ENCODE measurements at regions not wholly inside any gene's neighbourhood (a gene's known extent, or its start where the extent isn't known, plus 50 kb on each side); places are given as distances from the start of the nearest gene placed in this dataset.
A peak's percentile ranks its signal among the peaks of the same experiment; 100 is the strongest.

DNA sequence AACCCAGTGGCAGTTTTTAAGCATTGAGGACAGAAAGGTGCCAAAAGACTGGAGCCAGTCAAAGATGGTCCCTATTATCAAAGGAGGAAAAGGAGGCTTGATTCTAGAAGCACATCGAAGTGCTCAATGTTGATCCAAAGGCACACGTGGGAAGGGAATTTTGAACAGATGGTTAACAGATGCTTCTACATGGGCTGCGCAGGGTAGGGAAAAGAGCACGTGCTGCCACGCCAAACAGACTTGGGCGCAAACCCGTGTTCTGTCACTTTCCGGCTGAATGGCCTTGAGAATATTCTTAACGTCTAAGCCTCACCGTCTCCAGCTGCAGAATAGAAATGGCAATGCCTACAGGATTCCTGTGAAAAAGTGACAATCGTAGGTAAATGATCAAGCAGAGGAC is 217.9 kb upstream of the MTNR1B start:
- Histone ChIP-seq H3K27me3 (ENCODE audit: control insufficient read depth in 1 of 2, insufficient read depth in 2 of 2, low read length in 2 of 2) (no peaks in the 10 kb centered on the region), H3K9ac (ENCODE audit: low read depth in 1 of 2, low read length in 2 of 2) (no peak overlapping the region), H3K27ac (ENCODE audit: low read depth, low read length) (no peak overlapping the region), H3K9me3 (ENCODE audit: control insufficient read depth in 1 of 2, low read length in 2 of 2) (no peaks in the 10 kb centered on the region), H3K4me1 (ENCODE audit: control insufficient read depth in 1 of 2, insufficient read depth in 2 of 2, low read length in 2 of 2) (no peaks in the 10 kb centered on the region), H3K36me3 (ENCODE audit: control insufficient read depth in 1 of 2, insufficient read depth in 2 of 2, low read length in 2 of 2) (no peaks in the 10 kb centered on the region), H3K4me3 (ENCODE audit: low read depth in 1 of 2, low read length in 2 of 2) (no peak overlapping the region)

DNA sequence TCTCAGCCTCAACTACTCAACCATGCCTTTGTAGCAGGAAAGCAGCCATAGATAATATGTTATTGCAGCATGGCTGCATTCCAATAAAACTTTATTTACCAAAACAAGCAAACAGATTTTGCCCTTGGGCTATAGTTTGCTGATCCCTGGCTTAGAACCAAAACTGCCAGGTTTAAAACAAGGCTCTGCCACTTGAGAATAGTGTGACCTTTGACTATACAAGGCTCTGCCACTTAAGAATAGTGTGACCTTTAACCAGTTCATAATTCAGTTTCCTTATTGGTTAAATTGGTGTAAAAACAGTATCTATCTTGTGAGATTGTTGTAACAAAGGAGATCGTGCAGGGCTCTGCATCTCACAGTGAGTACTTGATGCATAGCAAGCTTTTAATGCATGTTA is 217.3 kb upstream of the MTNR1B start:
- no peaks in the 10 kb centered on the region for H3K27me3 ChIP-seq (ENCODE audit: control insufficient read depth in 1 of 2, insufficient read depth in 2 of 2, low read length in 2 of 2)

DNA sequence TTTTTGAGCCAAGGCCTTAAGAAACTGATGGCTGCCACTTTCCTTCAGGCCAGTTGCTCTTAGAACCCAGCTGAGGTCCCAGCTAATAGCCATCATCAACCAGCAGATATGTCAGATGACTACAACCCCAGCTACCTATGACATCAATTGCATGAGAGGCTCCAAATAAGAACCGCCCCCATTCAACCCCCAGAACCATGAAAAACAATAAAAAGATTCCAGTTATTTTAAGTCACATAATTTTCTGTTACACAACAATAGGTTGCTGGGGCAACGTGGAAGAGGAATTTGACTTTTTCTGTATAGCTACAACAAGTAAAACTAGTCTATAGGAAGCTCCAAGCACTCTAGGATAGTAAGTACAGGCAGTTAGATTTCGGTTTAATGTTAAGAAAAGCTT is 216.3 kb upstream of the MTNR1B start:
- Histone ChIP-seq H3K4me3 (ENCODE audit: low read depth in 1 of 2, low read length in 2 of 2) (no peak overlapping the region), H3K27ac (ENCODE audit: low read depth, low read length) (no peak overlapping the region), H3K4me1 (ENCODE audit: control insufficient read depth in 1 of 2, insufficient read depth in 2 of 2, low read length in 2 of 2) (no peaks in the 10 kb centered on the region), H3K36me3 (ENCODE audit: control insufficient read depth in 1 of 2, insufficient read depth in 2 of 2, low read length in 2 of 2) (no peaks in the 10 kb centered on the region), H3K9ac (ENCODE audit: low read depth in 1 of 2, low read length in 2 of 2) (no peak overlapping the region), H3K9me3 (ENCODE audit: control insufficient read depth in 1 of 2, low read length in 2 of 2) (no peaks in the 10 kb centered on the region), H3K27me3 (ENCODE audit: control insufficient read depth in 1 of 2, insufficient read depth in 2 of 2, low read length in 2 of 2) (no peaks in the 10 kb centered on the region)

More for the DNA sequence above, 217.3 kb upstream of the MTNR1B start:
- Histone ChIP-seq H3K4me3 (ENCODE audit: low read depth in 1 of 2, low read length in 2 of 2) (no peak overlapping the region), H3K9me3 (ENCODE audit: control insufficient read depth in 1 of 2, low read length in 2 of 2) (no peaks in the 10 kb centered on the region), H3K9ac (ENCODE audit: low read depth in 1 of 2, low read length in 2 of 2) (no peak overlapping the region), H3K4me1 (ENCODE audit: control insufficient read depth in 1 of 2, insufficient read depth in 2 of 2, low read length in 2 of 2) (no peaks in the 10 kb centered on the region), H3K36me3 (ENCODE audit: control insufficient read depth in 1 of 2, insufficient read depth in 2 of 2, low read length in 2 of 2) (no peaks in the 10 kb centered on the region), H3K27ac (ENCODE audit: low read depth, low read length) (no peak overlapping the region)

DNA sequence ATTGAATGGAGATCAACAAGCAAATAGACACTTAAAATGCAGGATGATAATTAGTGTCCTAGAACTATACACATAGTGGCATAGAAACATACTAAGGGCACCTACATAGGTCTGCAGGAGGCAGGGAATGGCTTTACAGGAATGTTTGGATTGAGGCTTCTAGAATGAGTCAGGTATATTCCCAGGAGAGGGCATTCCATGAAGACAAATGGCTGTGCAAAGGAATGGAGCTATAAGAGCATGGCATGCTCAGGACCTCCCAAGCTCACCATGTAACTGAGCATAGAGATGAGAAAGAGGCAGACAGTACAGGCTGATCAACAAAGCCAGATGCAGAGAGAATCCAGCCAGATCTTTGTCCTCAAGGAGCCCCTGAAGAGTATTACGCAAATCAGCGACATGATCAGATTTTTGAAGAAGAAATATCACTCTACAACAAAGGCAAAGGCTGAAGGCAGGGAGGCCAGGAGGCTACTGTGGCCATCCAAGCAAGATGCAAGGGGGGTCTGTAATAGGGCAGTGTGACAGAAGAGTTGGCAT is 211.1 kb upstream of the MTNR1B start:
- Histone ChIP-seq H3K36me3 (ENCODE audit: control insufficient read depth in 1 of 2, insufficient read depth in 2 of 2, low read length in 2 of 2) (no peaks in the 10 kb centered on the region), H3K27ac (ENCODE audit: low read depth, low read length) (no peak overlapping the region), H3K27me3 (ENCODE audit: control insufficient read depth in 1 of 2, insufficient read depth in 2 of 2, low read length in 2 of 2) (no peaks in the 10 kb centered on the region), H3K9me3 (ENCODE audit: control insufficient read depth in 1 of 2, low read length in 2 of 2) (no peaks in the 10 kb centered on the region), H3K4me3 (ENCODE audit: low read depth in 1 of 2, low read length in 2 of 2) (no peak overlapping the region), H3K4me1 (ENCODE audit: control insufficient read depth in 1 of 2, insufficient read depth in 2 of 2, low read length in 2 of 2) (no peaks in the 10 kb centered on the region), H3K9ac (ENCODE audit: low read depth in 1 of 2, low read length in 2 of 2) (no peak overlapping the region)

DNA sequence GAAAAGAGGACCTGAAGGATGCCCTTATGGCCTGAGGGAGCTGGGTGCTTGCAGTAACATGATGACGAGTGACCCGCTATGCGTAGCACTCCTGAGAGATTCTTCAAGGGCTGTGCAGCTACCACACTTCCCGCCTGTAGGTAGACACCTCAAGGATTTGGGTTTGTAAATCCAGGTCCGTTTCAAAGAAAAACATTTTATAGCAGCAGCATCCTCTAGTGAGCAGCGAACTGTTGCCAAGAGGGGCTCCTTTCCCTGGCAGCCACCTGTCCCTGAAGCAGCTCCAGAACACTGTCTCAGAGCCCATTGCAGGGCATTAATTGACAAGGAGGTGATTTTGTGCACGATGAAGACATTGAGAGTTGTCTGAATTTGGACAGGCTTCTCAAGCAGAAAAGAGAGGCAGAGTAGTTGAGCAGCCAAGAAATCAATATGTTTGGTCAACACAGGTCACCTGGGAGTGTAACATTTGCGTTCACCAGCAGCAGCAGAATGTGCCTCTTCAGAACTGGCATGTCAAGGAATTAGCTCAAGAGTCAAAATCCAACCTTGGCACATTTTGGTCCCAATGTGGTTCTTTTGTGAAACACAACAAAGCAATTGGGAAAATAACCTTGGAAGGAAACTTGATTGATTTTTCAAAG is 209.8 kb upstream of the MTNR1B start:
- no peaks in the 10 kb centered on the region for H3K27me3 ChIP-seq (ENCODE audit: control insufficient read depth in 1 of 2, insufficient read depth in 2 of 2, low read length in 2 of 2)
- H3K27ac ChIP-seq (ENCODE audit: low read depth, low read length), result no peak overlapping the region
- no peaks in the 10 kb centered on the region for H3K36me3 ChIP-seq (ENCODE audit: control insufficient read depth in 1 of 2, insufficient read depth in 2 of 2, low read length in 2 of 2)
- no peak overlapping the region for H3K4me3 ChIP-seq (ENCODE audit: low read depth in 1 of 2, low read length in 2 of 2)
- no peak overlapping the region for H3K9ac ChIP-seq (ENCODE audit: low read depth in 1 of 2, low read length in 2 of 2)
- H3K4me1 ChIP-seq (ENCODE audit: control insufficient read depth in 1 of 2, insufficient read depth in 2 of 2, low read length in 2 of 2), result no peaks in the 10 kb centered on the region
- H3K9me3 ChIP-seq (ENCODE audit: control insufficient read depth in 1 of 2, low read length in 2 of 2), result no peaks in the 10 kb centered on the region

DNA sequence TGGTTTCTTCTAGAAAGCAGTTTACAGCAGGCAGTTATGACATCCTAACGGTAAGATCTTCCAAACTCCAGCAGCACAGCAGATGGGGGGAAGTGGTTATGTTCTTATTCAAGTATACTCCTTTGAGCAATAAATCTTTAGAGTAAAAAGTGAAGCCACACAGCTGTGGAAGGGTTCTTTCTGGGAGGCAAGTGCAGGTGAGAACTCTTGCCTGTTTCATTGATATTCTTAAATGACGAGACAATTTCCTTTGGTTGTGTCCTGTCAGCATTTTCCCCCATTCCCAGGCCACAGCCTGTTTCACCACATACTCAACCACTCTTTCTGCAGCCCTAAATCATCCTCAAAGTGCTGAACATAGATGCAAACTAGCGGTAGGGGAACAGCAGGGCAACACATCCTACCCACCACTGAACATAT is 207.3 kb upstream of the MTNR1B start:
- Histone ChIP-seq H3K27ac (ENCODE audit: low read depth, low read length) (no peak overlapping the region), H3K9me3 (ENCODE audit: control insufficient read depth in 1 of 2, low read length in 2 of 2) (no peaks in the 10 kb centered on the region), H3K4me3 (ENCODE audit: low read depth in 1 of 2, low read length in 2 of 2) (no peak overlapping the region), H3K36me3 (ENCODE audit: control insufficient read depth in 1 of 2, insufficient read depth in 2 of 2, low read length in 2 of 2) (no peaks in the 10 kb centered on the region), H3K4me1 (ENCODE audit: control insufficient read depth in 1 of 2, insufficient read depth in 2 of 2, low read length in 2 of 2) (no peaks in the 10 kb centered on the region), H3K9ac (ENCODE audit: low read depth in 1 of 2, low read length in 2 of 2) (no peak overlapping the region), H3K27me3 (ENCODE audit: control insufficient read depth in 1 of 2, insufficient read depth in 2 of 2, low read length in 2 of 2) (no peaks in the 10 kb centered on the region)

DNA sequence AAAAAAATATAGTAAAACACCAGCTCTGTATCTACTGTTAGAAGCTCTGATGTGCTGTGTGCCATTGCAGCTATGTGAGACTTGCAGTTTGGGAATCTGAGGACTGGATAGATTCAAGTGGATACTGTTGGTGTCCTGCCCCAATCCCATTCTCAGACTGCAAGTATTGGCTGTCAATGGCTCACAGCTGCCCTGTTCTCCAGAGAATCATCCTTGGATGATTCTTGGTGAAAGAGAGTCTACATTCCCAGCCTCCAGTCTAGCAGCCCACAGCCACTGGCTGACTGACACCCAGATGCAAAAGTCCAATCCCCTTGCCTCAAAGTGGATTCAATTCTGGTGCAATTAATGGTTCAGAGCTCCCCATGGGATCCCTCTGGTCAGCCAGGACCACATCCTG is 206.1 kb upstream of the MTNR1B start:
- H3K9me3 ChIP-seq (ENCODE audit: control insufficient read depth in 1 of 2, low read length in 2 of 2), result no peaks in the 10 kb centered on the region
- H3K27ac ChIP-seq (ENCODE audit: low read depth, low read length), result no peak overlapping the region
- H3K4me1 ChIP-seq (ENCODE audit: control insufficient read depth in 1 of 2, insufficient read depth in 2 of 2, low read length in 2 of 2), result no peaks in the 10 kb centered on the region
- H3K9ac ChIP-seq (ENCODE audit: low read depth in 1 of 2, low read length in 2 of 2), result no peak overlapping the region
- no peaks in the 10 kb centered on the region for H3K27me3 ChIP-seq (ENCODE audit: control insufficient read depth in 1 of 2, insufficient read depth in 2 of 2, low read length in 2 of 2)
- H3K36me3 ChIP-seq (ENCODE audit: control insufficient read depth in 1 of 2, insufficient read depth in 2 of 2, low read length in 2 of 2), result no peaks in the 10 kb centered on the region
- H3K4me3 ChIP-seq (ENCODE audit: low read depth in 1 of 2, low read length in 2 of 2), result no peak overlapping the region

DNA sequence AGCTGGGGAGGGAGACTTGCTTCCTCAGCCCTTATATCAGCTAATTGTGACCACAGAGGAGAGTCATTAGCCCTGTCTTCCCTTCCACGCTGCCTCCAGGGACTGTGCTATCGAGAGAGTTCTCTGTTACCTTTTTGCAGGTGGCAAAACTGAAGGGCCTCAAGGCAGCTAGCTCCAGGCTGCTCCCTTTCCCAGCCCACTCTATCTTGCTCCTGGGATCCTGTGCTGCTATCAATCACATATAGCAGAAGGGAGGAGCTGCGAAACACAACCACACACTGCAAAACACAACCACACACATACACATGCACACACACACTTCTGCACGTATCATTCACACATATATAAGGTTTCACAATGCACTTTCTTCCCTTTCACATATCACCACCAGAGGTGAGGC is 205.3 kb upstream of the MTNR1B start:
- no peak overlapping the region for H3K9ac ChIP-seq (ENCODE audit: low read depth in 1 of 2, low read length in 2 of 2)
- no peaks in the 10 kb centered on the region for H3K9me3 ChIP-seq (ENCODE audit: control insufficient read depth in 1 of 2, low read length in 2 of 2)
- H3K36me3 ChIP-seq (ENCODE audit: control insufficient read depth in 1 of 2, insufficient read depth in 2 of 2, low read length in 2 of 2), result no peaks in the 10 kb centered on the region
- no peaks in the 10 kb centered on the region for H3K27me3 ChIP-seq (ENCODE audit: control insufficient read depth in 1 of 2, insufficient read depth in 2 of 2, low read length in 2 of 2)
- H3K4me1 ChIP-seq (ENCODE audit: control insufficient read depth in 1 of 2, insufficient read depth in 2 of 2, low read length in 2 of 2), result no peaks in the 10 kb centered on the region
- no peak overlapping the region for H3K27ac ChIP-seq (ENCODE audit: low read depth, low read length)
- no peak overlapping the region for H3K4me3 ChIP-seq (ENCODE audit: low read depth in 1 of 2, low read length in 2 of 2)

DNA sequence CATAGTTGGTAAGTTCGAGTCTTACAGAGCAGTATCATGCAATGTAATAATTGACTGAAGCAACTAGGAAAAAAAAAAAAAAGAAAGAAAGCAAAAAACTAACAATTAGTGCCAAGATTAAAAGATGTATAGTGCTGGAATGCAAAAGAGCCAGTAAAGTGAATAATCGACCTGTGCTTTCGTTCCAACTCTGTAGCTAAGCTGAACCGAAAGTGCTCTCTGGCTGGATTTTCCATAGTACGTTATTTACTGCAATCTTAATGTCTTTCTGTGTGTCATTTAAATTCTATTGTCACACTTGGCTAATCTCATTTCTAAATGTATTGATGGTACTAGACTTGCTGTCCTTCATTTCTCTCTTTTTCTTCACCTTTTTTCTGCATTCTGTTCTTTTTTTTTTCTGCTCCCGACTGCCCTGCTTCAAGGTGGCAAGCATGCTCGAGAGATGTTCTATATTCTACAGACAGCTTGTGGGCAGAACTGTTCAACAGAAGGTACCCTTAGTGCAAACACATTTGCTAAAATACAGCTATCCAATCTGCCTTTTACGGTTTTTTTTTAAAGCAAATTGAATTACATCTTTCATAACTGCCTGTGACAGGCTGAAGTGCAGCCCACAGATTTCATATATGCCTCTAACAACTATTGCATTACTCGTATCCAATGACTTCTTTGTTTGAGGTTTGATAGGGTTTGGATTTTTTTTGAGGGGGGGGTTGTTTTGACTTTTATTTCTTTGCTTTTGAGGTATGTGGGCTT is 204.2 kb upstream of the MTNR1B start:
- no peaks in the 10 kb centered on the region for H3K9me3 ChIP-seq (ENCODE audit: control insufficient read depth in 1 of 2, low read length in 2 of 2)
- no peaks in the 10 kb centered on the region for H3K36me3 ChIP-seq (ENCODE audit: control insufficient read depth in 1 of 2, insufficient read depth in 2 of 2, low read length in 2 of 2)
- no peak overlapping the region for H3K9ac ChIP-seq (ENCODE audit: low read depth in 1 of 2, low read length in 2 of 2)
- no peak overlapping the region for H3K27ac ChIP-seq (ENCODE audit: low read depth, low read length)
- no peaks in the 10 kb centered on the region for H3K4me1 ChIP-seq (ENCODE audit: control insufficient read depth in 1 of 2, insufficient read depth in 2 of 2, low read length in 2 of 2)
- H3K4me3 ChIP-seq (ENCODE audit: low read depth in 1 of 2, low read length in 2 of 2), result no peak overlapping the region
- no peaks in the 10 kb centered on the region for H3K27me3 ChIP-seq (ENCODE audit: control insufficient read depth in 1 of 2, insufficient read depth in 2 of 2, low read length in 2 of 2)

DNA sequence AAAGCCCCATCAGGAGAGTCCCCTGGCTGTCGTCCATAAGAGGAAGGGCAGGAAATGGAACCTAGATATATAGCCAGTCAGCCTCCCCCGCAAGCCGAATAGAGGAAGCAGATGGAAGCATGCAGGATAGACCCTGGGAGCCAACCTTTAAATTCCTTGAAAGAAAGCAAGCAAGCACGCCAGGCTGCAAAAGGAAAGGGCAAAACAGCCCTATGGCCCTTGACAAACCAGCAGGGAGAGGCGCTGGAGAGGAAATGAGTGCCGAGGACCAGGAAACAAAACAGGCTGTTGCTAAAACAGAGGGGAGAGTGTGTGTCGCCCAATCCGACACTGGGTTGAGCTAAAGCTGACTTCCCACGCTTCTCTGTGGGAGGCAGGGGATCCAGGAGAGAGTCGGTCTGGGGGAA is 203.5 kb upstream of the MTNR1B start:
- H3K36me3 ChIP-seq (ENCODE audit: control insufficient read depth in 1 of 2, insufficient read depth in 2 of 2, low read length in 2 of 2), result no peaks in the 10 kb centered on the region
- H3K4me3 ChIP-seq (ENCODE audit: low read depth in 1 of 2, low read length in 2 of 2), result peak overlapping the region; percentile 42 to 58
- no peak overlapping the region for H3K27ac ChIP-seq (ENCODE audit: low read depth, low read length)
- H3K4me1 ChIP-seq (ENCODE audit: control insufficient read depth in 1 of 2, insufficient read depth in 2 of 2, low read length in 2 of 2), result no peaks in the 10 kb centered on the region
- H3K27me3 ChIP-seq (ENCODE audit: control insufficient read depth in 1 of 2, insufficient read depth in 2 of 2, low read length in 2 of 2), result no peaks in the 10 kb centered on the region
- no peaks in the 10 kb centered on the region for H3K9me3 ChIP-seq (ENCODE audit: control insufficient read depth in 1 of 2, low read length in 2 of 2)
- H3K9ac ChIP-seq (ENCODE audit: low read depth in 1 of 2, low read length in 2 of 2), result no peak overlapping the region
